IPS-18a (cell line): ENCODE measurements at regions not wholly inside any gene's neighbourhood (a gene's known extent, or its start where the extent isn't known, plus 50 kb on each side); places are given as distances from the start of the nearest gene placed in this dataset.
"Not testable (repeated sequence)": the region's sequence is repeated elsewhere in the genome, so short reads cannot be mapped to it uniquely, and the experiment has no call there.

Experiments used
- H3K27ac ChIP-seq: one replicate; pipeline ENCODE4 v1.5.1; 2013; ENCODE audit warnings: low read length
- H3K27me3 ChIP-seq: one replicate; pipeline ENCODE4 v1.6.1; 2013; ENCODE audit warnings: mild to moderate bottlenecking, low read length; ENCODE audit not compliant: control insufficient read depth, insufficient read depth
- H3K36me3 ChIP-seq: one replicate; pipeline ENCODE4 v1.6.1; 2013; ENCODE audit warnings: low read depth, low read length; ENCODE audit not compliant: control insufficient read depth
- H3K4me1 ChIP-seq: one replicate; pipeline ENCODE4 v1.6.1; 2013; ENCODE audit warnings: low read depth, low read length; ENCODE audit not compliant: control insufficient read depth
- H3K4me3 ChIP-seq: one replicate; pipeline ENCODE4 v1.5.1; 2013; ENCODE audit warnings: low read length
- H3K9ac ChIP-seq: one replicate; pipeline ENCODE4 v1.6.1; 2013; ENCODE audit warnings: mild to moderate bottlenecking, low read length, moderate library complexity
- H3K9me3 ChIP-seq: one replicate; pipeline ENCODE4 v1.6.1; 2013; ENCODE audit warnings: low read depth, low read length; ENCODE audit not compliant: control insufficient read depth

- Histone ChIP-seq H3K9me3 (no peaks in the 10 kb centered on the region), H3K27me3 (no peaks in the 10 kb centered on the region), H3K9ac (no peak overlapping the region), H3K36me3 (no peaks in the 10 kb centered on the region), H3K27ac (no peak overlapping the region), H3K4me3 (no peak overlapping the region), H3K4me1 (no peaks in the 10 kb centered on the region)
Measured at GRCh38 chr3:5846261-5846660, 658.8 kb downstream of the EDEM1 start.

GRCh38 chr3:5861151-5861550 is 673.6 kb downstream of the EDEM1 start:
- no peaks in the 10 kb centered on the region for H3K4me1 ChIP-seq
- H3K36me3 ChIP-seq = no peaks in the 10 kb centered on the region
- no peak overlapping the region for H3K4me3 ChIP-seq
- H3K9ac ChIP-seq = no peak overlapping the region
- H3K9me3 ChIP-seq = no peaks in the 10 kb centered on the region
- H3K27ac ChIP-seq = no peak overlapping the region
- H3K27me3 ChIP-seq = no peaks in the 10 kb centered on the region

- Histone ChIP-seq H3K9me3 (no peaks in the 10 kb centered on the region), H3K27ac (no peak overlapping the region), H3K27me3 (no peaks in the 10 kb centered on the region), H3K4me3 (no peak overlapping the region), H3K4me1 (no peaks in the 10 kb centered on the region), H3K36me3 (no peaks in the 10 kb centered on the region), H3K9ac (no peak overlapping the region)
Measured at GRCh38 chr3:5874931-5875341, 687.4 kb downstream of the EDEM1 start.

- Histone ChIP-seq H3K9ac (no peak overlapping the region), H3K9me3 (no peaks in the 10 kb centered on the region), H3K27ac (no peak overlapping the region), H3K4me3 (no peak overlapping the region), H3K36me3 (no peaks in the 10 kb centered on the region), H3K4me1 (no peaks in the 10 kb centered on the region), H3K27me3 (no peaks in the 10 kb centered on the region)
Measured at GRCh38 chr3:5888851-5889250, 701.3 kb downstream of the EDEM1 start.

DNA sequence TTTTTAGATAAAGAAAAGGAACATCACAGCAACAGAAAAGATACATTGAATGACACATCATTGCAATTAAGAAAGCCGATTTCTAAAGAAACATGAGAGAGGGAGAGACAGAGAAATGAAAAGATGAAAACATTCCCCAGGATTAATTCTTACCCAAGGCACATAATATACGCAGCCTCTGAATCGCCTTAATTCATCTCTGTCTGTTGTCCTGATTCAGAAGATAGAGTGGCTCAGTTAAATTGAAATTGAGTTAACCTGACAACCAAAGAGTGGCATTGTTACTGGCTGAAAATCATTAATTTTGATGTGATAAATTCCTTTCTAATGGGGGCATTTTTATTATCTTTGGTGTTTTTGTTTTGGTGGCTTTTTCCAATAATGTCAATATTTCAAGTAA is 701.9 kb downstream of the EDEM1 start:
- H3K4me3 ChIP-seq = no peak overlapping the region
- no peaks in the 10 kb centered on the region for H3K9me3 ChIP-seq
- no peaks in the 10 kb centered on the region for H3K4me1 ChIP-seq
- no peaks in the 10 kb centered on the region for H3K27me3 ChIP-seq
- no peaks in the 10 kb centered on the region for H3K36me3 ChIP-seq
- H3K27ac ChIP-seq = no peak overlapping the region
- no peak overlapping the region for H3K9ac ChIP-seq

DNA sequence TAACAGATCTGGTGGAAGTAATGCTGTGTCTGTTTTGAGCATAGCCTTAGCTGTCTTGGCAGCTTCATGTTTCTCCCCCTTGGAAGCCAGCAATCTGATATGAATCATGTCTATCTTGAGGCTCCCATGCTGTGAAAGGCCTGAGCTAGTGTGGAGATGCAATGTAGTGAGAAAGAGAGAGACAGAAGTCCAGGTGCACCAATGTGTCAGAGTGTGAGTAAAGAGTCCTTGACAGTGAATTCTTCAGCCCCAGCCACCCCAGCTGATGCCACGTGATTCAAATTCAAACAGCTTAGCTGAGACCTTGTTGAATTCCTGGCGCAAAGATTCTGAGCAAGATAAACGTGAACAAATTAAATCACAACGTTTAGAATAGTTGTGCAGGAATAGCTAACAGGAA is 704.2 kb downstream of the EDEM1 start:
- Histone ChIP-seq H3K9ac (no peak overlapping the region), H3K4me3 (no peak overlapping the region), H3K9me3 (no peaks in the 10 kb centered on the region), H3K36me3 (no peaks in the 10 kb centered on the region), H3K4me1 (no peaks in the 10 kb centered on the region), H3K27ac (no peak overlapping the region), H3K27me3 (no peaks in the 10 kb centered on the region)

DNA sequence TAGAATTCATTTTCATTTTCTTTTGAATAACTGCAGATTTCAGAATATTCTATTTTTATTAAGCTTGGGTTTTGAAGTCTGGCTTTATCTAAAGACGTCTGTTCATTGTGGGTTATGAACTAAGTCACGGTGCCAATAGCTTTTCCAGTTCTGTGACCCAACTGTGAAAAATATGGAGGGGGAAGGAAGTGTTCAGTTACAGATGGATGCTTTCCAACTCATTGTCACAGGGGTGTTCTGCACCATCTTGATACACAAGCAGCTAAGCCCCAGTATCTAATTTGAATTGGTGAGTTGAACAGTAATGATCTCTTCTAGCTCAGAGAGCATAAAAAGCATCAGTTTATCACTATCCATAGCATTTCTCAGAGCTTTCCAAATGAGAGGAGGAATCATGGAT is 710.6 kb downstream of the EDEM1 start:
- no peaks in the 10 kb centered on the region for H3K9me3 ChIP-seq
- H3K27ac ChIP-seq = no peak overlapping the region
- H3K9ac ChIP-seq = no peak overlapping the region
- H3K27me3 ChIP-seq = no peaks in the 10 kb centered on the region
- no peaks in the 10 kb centered on the region for H3K36me3 ChIP-seq
- no peak overlapping the region for H3K4me3 ChIP-seq
- H3K4me1 ChIP-seq = no peaks in the 10 kb centered on the region

GRCh38 chr3:5899014-5899761 is 711.7 kb downstream of the EDEM1 start:
- no peak overlapping the region for H3K27ac ChIP-seq
- no peaks in the 10 kb centered on the region for H3K4me1 ChIP-seq
- no peak overlapping the region for H3K4me3 ChIP-seq
- no peaks in the 10 kb centered on the region for H3K9me3 ChIP-seq
- no peak overlapping the region for H3K9ac ChIP-seq
- H3K36me3 ChIP-seq = no peaks in the 10 kb centered on the region
- H3K27me3 ChIP-seq = no peaks in the 10 kb centered on the region

DNA sequence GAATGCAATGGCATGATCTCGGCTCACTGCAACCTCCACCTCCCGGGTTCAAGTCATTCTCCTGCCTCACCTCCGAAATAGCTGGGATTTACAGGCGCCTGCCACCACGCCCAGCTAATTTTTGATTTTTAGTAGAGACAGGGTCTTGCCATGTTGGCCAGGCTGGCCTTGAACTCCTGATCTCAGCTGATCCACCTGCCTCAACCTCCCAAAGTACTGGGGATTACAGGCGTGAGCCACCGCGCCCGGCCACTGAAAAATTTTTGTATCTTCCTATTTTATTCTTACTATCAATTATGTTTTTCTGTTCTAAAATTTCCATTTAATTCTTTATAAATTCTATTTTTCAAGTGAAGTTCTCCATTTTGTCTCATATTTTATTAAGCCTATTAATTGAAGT is 730.4 kb downstream of the EDEM1 start:
- Histone ChIP-seq H3K36me3 (no peaks in the 10 kb centered on the region), H3K27me3 (no peaks in the 10 kb centered on the region), H3K4me3 (no peak overlapping the region), H3K9me3 (no peaks in the 10 kb centered on the region), H3K9ac (no peak overlapping the region), H3K27ac (no peak overlapping the region), H3K4me1 (no peaks in the 10 kb centered on the region)

DNA sequence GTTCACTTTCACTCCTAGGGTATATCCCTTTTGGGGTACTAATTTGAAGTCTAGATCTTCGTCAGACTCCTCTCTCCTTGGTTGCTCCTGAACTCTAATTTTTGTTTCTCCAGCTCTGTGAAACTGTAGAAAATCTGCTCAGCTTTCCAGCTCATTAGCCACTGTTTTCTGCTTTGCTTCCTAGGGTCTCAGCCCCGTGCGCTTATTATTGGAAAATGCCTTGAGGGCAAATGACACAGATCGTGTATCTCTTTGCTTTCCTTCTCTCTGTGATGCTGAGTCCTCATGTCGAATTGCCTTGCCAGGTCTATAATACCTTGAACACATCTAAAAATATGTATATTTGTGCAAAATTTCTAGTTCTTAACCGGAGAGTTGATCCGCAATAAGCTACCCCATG is 731.1 kb downstream of the EDEM1 start:
- Histone ChIP-seq H3K9me3 (no peaks in the 10 kb centered on the region), H3K4me3 (no peak overlapping the region)

GRCh38 chr3:5929027-5929426 is 741.5 kb downstream of the EDEM1 start:
- H3K36me3 ChIP-seq = no peaks in the 10 kb centered on the region
- H3K9me3 ChIP-seq = no peaks in the 10 kb centered on the region
- H3K27ac ChIP-seq = no peak overlapping the region
- H3K4me3 ChIP-seq = no peak overlapping the region
- no peak overlapping the region for H3K9ac ChIP-seq
- no peaks in the 10 kb centered on the region for H3K27me3 ChIP-seq
- H3K4me1 ChIP-seq = no peaks in the 10 kb centered on the region

More for the DNA sequence above, 731.1 kb downstream of the EDEM1 start:
- Histone ChIP-seq H3K27ac (no peak overlapping the region), H3K9ac (no peak overlapping the region), H3K27me3 (no peaks in the 10 kb centered on the region), H3K4me1 (no peaks in the 10 kb centered on the region), H3K36me3 (no peaks in the 10 kb centered on the region)

DNA sequence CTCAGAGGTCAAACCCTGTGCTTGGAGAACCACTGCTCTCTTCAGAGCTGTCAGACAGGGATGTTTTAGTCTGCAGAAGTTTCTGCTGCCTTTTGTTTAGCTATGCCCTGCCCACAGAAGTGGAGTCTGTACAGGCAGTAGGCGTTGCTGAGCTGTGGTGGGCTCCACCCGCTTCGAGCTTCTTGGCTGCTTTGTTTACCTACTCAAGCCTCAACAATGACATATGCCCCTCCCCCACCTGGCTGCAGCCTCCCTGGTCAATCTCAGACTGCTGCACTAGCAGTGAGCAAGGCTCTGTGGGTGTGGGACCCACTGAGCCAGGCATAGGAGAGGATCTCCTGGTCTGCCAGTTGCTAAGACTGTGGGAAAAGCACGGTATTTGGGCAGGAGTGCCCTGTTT is 756.6 kb downstream of the EDEM1 start:
- not testable (repeated sequence) for H3K27me3 ChIP-seq, H3K27ac ChIP-seq, H3K9ac ChIP-seq, H3K4me3 ChIP-seq, H3K4me1 ChIP-seq, H3K9me3 ChIP-seq, H3K36me3 ChIP-seq
